ENCODE measurements at regions not wholly inside any gene's neighbourhood (a gene's known extent, or its start where the extent isn't known, plus 50 kb on each side); places are given as distances from the start of the nearest gene placed in this dataset.

- no peaks in the 10 kb centered on the region for H3K36me3 ChIP-seq
- DNase-seq: no peak
- H3K27me3 ChIP-seq: no peaks in the 10 kb centered on the region
- intact Hi-C loops (cut with DNase I; ENCODE audit: low total_unique reads): no loop called here
- H3K9me3 ChIP-seq: no peaks in the 10 kb centered on the region
- no peak overlapping the region for H3K4me3 ChIP-seq
- H3K4me1 ChIP-seq: no peaks in the 10 kb centered on the region
- no peak for TF ChIP-seq CTCF (IDR thresholded peaks at IDR 0.05)
- no peak for TF ChIP-seq POLR2A (IDR thresholded peaks at IDR 0.05)
- no peak overlapping the region for H3K27ac ChIP-seq
These were observed 115.4 kb downstream of the AXIN2 start for GRCh38 chr17:65446043-65446442.

- DNase-seq: no peak
- Histone ChIP-seq H3K27me3 (no peaks in the 10 kb centered on the region), H3K4me1 (no peaks in the 10 kb centered on the region), H3K4me3 (no peak overlapping the region), H3K9me3 (no peaks in the 10 kb centered on the region), H3K27ac (no peak overlapping the region), H3K36me3 (no peaks in the 10 kb centered on the region)
- intact Hi-C loops (cut with DNase I; ENCODE audit: low total_unique reads): no loop called here
- TF ChIP-seq POLR2A (IDR thresholded peaks at IDR 0.05): no peak
- no peak for TF ChIP-seq CTCF (IDR thresholded peaks at IDR 0.05)
These were observed 117.4 kb downstream of the AXIN2 start for GRCh38 chr17:65444049-65444448.

GRCh38 chr17:65442691-65443090 lies 118.8 kb downstream of the AXIN2 start:
- no peaks in the 10 kb centered on the region for H3K9me3 ChIP-seq
- no peak for DNase-seq
- TF ChIP-seq POLR2A (IDR thresholded peaks at IDR 0.05) (no peak), CTCF (IDR thresholded peaks at IDR 0.05) (no peak)
- H3K27me3 ChIP-seq: no peaks in the 10 kb centered on the region
- no peak overlapping the region for H3K27ac ChIP-seq
- H3K4me3 ChIP-seq: no peak overlapping the region
- intact Hi-C loops (cut with DNase I; ENCODE audit: low total_unique reads): no loop called here
- no peaks in the 10 kb centered on the region for H3K4me1 ChIP-seq
- H3K36me3 ChIP-seq: no peaks in the 10 kb centered on the region

GRCh38 chr17:65442250-65442649 lies 119.2 kb downstream of the AXIN2 start:
- no peak overlapping the region for H3K27ac ChIP-seq
- no peaks in the 10 kb centered on the region for H3K27me3 ChIP-seq
- DNase-seq: no peak
- H3K4me1 ChIP-seq: no peaks in the 10 kb centered on the region
- no peaks in the 10 kb centered on the region for H3K9me3 ChIP-seq
- TF ChIP-seq CTCF (IDR thresholded peaks at IDR 0.05) (no peak), POLR2A (IDR thresholded peaks at IDR 0.05) (no peak)
- no peak overlapping the region for H3K4me3 ChIP-seq
- H3K36me3 ChIP-seq: no peaks in the 10 kb centered on the region
- intact Hi-C loops (cut with DNase I; ENCODE audit: low total_unique reads): no loop called here

GRCh38 chr17:65441053-65441605 lies 120.3 kb downstream of the AXIN2 start:
- Histone ChIP-seq H3K27me3 (no peaks in the 10 kb centered on the region), H3K27ac (no peak overlapping the region), H3K36me3 (no peaks in the 10 kb centered on the region), H3K9me3 (no peaks in the 10 kb centered on the region), H3K4me1 (no peaks in the 10 kb centered on the region), H3K4me3 (no peak overlapping the region)
- intact Hi-C loops (cut with DNase I; ENCODE audit: low total_unique reads): no loop called here
- DNase-seq: no peak
- TF ChIP-seq POLR2A (IDR thresholded peaks at IDR 0.05) (no peak), CTCF (IDR thresholded peaks at IDR 0.05) (no peak)
